HG03159 (cell line): ENCODE measurements at regions not wholly inside any gene's neighbourhood (a gene's known extent, or its start where the extent isn't known, plus 50 kb on each side); places are given as distances from the start of the nearest gene placed in this dataset.
A peak's percentile ranks its signal among the peaks of the same experiment; 100 is the strongest.

Experiments used
- ATAC-seq: cut with Tn5 transposase; IDR thresholded peaks from one replicate; pipeline ENCODE4 v1.9.1; 2021; ENCODE audit warnings: mild to moderate bottlenecking, moderate library complexity; ENCODE audit not compliant: unreplicated experiment

- ATAC-seq, result no peak
Observed at GRCh38 chr18:10205151-10205550, 249.3 kb upstream of the APCDD1 start.

GRCh38 chr18:10207682-10208345, 246.6 kb upstream of the APCDD1 start:
- ATAC-seq, result no peak

- ATAC-seq, result no peak
Observed at GRCh38 chr18:10209302-10209701, 245.1 kb upstream of the APCDD1 start.

- ATAC-seq, result no peak
Observed at GRCh38 chr18:10210057-10210633, 244.3 kb upstream of the APCDD1 start.

- ATAC-seq, result peak; percentile 95
Observed at GRCh38 chr18:10213526-10213925, 240.9 kb upstream of the APCDD1 start.

GRCh38 chr18:10215446-10215845, 239.0 kb upstream of the APCDD1 start:
- no peak for ATAC-seq

GRCh38 chr18:10216791-10217190, 237.6 kb upstream of the APCDD1 start:
- ATAC-seq, result no peak

GRCh38 chr18:10217211-10217610, 237.2 kb upstream of the APCDD1 start:
- ATAC-seq, result no peak

- ATAC-seq, result no peak
Observed at GRCh38 chr18:10225300-10225699, 229.1 kb upstream of the APCDD1 start.

GRCh38 chr18:10226971-10227370, 227.5 kb upstream of the APCDD1 start:
- no peak for ATAC-seq

GRCh38 chr18:10228326-10228725, 226.1 kb upstream of the APCDD1 start:
- ATAC-seq, result no peak

- ATAC-seq, result no peak
Observed at GRCh38 chr18:10229458-10229857, 225.0 kb upstream of the APCDD1 start.

GRCh38 chr18:10230072-10230471, 224.4 kb upstream of the APCDD1 start:
- no peak for ATAC-seq

GRCh38 chr18:10231220-10231619, 223.2 kb upstream of the APCDD1 start:
- no peak for ATAC-seq

- no peak for ATAC-seq
Observed at GRCh38 chr18:10232062-10232461, 222.4 kb upstream of the APCDD1 start.

GRCh38 chr18:10233082-10233875, 221.2 kb upstream of the APCDD1 start:
- ATAC-seq, result no peak

GRCh38 chr18:10234281-10234680, 220.2 kb upstream of the APCDD1 start:
- ATAC-seq, result no peak

GRCh38 chr18:10234912-10235660, 219.3 kb upstream of the APCDD1 start:
- no peak for ATAC-seq

- no peak for ATAC-seq
Observed at GRCh38 chr18:10235661-10235952, 218.8 kb upstream of the APCDD1 start.

GRCh38 chr18:10239103-10239502, 215.3 kb upstream of the APCDD1 start:
- ATAC-seq, result no peak

GRCh38 chr18:10239991-10240634, 214.3 kb upstream of the APCDD1 start:
- no peak for ATAC-seq
